CD4-positive, CD25-positive, alpha-beta regulatory T cell (primary cell): ENCODE measurements at regions not wholly inside any gene's neighbourhood (a gene's known extent, or its start where the extent isn't known, plus 50 kb on each side); places are given as distances from the start of the nearest gene placed in this dataset.

Experiments used
- ATAC-seq, 2 donors: fragments of 150-1000 bp; cut with Tn5 transposase; one replicate each; pipeline ENCODE4 v1.10.0; 2021; ENCODE audit warnings: low read depth in 2 of 2, moderate number of reproducible peaks in 2 of 2, moderate library complexity in 1 of 2
- DNase-seq, 3 donors: peaks; one replicate each; pipeline versions ENCODE4 v3.0.0 to v3.0.0-alpha.2; 2012 to 2022; ENCODE audit warnings: mixed read lengths in 1 of 3
- H3K27ac ChIP-seq: one replicate; pipeline ENCODE4 v1.7.0; 2013; ENCODE audit warnings: mild to moderate bottlenecking, low read length; ENCODE audit not compliant: insufficient read depth, poor library complexity, severe bottlenecking
- H3K27me3 ChIP-seq: one replicate; pipeline ENCODE4 v1.7.0; 2013; ENCODE audit warnings: low read length; ENCODE audit not compliant: control insufficient read depth, insufficient read depth
- H3K36me3 ChIP-seq: one replicate; pipeline ENCODE4 v1.7.0; 2013; ENCODE audit warnings: mild to moderate bottlenecking, low read length, moderate library complexity; ENCODE audit not compliant: control insufficient read depth, insufficient read depth
- H3K4me1 ChIP-seq: 2 replicates; pipeline ENCODE4 v1.7.0; 2013; ENCODE audit warnings: mild to moderate bottlenecking, low read length; ENCODE audit not compliant: insufficient read depth, control insufficient read depth, poor library complexity, severe bottlenecking
- H3K4me3 ChIP-seq: one replicate; pipeline ENCODE4 v1.7.0; 2013; ENCODE audit warnings: low read depth, mild to moderate bottlenecking, low read length, moderate library complexity
- H3K9me3 ChIP-seq, 2 experiments: 1 replicate in 1 of 2; 2 replicates in 1 of 2; pipeline ENCODE4 v1.7.0; 2013; ENCODE audit warnings: low read length in 2 of 2, mild to moderate bottlenecking in 1 of 2, moderate library complexity in 1 of 2; ENCODE audit not compliant: control insufficient read depth in 2 of 2
- H3K27ac Mint-ChIP-seq, 3 donors: one replicate each; pipeline ENCODE4 v1.8.0; 2020 to 2022; ENCODE audit warnings: mild to moderate bottlenecking in 3 of 3, mixed read lengths in 3 of 3, moderate library complexity in 2 of 3
- H3K27me3 Mint-ChIP-seq: one replicate; pipeline ENCODE4 v1.8.0; 2022; ENCODE audit warnings: mild to moderate bottlenecking, mixed read lengths
- H3K36me3 Mint-ChIP-seq: one replicate; pipeline ENCODE4 v1.8.0; 2020; ENCODE audit warnings: mixed read lengths
- H3K4me1 Mint-ChIP-seq, 4 donors: one replicate each; pipeline ENCODE4 v1.8.0; 2020 to 2022; ENCODE audit warnings: mixed read lengths in 4 of 4, mild to moderate bottlenecking in 1 of 4
- H3K4me3 Mint-ChIP-seq, 4 donors: one replicate each; pipeline ENCODE4 v1.8.0; 2020 to 2022; ENCODE audit warnings: mild to moderate bottlenecking in 4 of 4, mixed read lengths in 4 of 4, moderate library complexity in 3 of 4
- H3K9me3 Mint-ChIP-seq, 7 donors: one replicate each; pipeline ENCODE4 v1.8.0; 2020 to 2022; ENCODE audit warnings: mixed read lengths in 7 of 7, mild to moderate bottlenecking in 3 of 7, moderate library complexity in 2 of 7

DNA sequence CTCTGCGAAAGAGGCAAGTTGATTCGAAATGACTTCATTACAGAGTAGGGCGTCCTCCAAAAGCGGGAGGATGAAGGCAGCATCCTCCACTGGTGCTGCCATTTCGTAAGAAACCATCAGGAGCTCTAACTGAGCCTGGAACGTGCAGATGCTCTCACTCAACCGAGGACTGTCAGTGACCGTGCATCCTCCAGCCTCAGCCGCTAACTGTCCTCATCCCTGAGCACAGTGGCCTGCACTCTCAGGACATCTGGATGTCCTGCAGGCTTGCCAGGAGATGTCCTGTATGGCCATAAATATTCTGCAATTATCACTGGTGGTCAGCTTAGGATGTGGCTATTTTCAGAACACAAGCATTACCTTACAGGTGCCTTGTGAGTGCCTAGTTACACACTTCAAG lies 107.1 kb upstream of the ADRA2C start:
- Mint-ChIP-seq H3K4me1 (no peaks in the 10 kb centered on the region), H3K36me3 (no peaks in the 10 kb centered on the region), H3K27ac (no peak overlapping the region), H3K4me3 (no peak overlapping the region), H3K27me3 (peaks cover 6% of the 10 kb centered on the region), H3K9me3 (no peaks in the 10 kb centered on the region)
- H3K9me3 ChIP-seq = no peaks in the 10 kb centered on the region
- no peaks in the 10 kb centered on the region for H3K36me3 ChIP-seq
- H3K4me1 ChIP-seq = no peaks in the 10 kb centered on the region
- ATAC-seq (no peak), DNase-seq (no peak)
- H3K27ac ChIP-seq = no peak overlapping the region
- H3K27me3 ChIP-seq = no peaks in the 10 kb centered on the region
- H3K4me3 ChIP-seq = no peak overlapping the region

DNA sequence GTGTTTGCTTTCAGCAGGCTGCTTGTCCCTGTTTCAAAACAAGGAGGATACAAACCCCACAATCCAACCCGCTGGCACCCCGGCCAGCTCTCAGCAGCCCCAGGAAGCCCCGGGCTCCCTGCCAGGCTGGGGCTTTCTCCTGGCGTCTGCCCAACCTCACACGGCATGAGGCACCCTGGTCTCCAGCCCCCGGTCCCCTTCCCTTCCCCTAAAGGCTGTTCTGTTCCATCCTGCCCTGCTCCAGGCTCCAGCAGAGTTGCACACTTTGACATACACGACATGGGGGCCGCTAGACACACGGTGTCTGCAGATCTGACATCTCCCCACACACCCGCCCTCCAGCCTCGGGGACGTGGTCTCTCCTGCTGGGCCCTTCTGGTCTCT lies 107.7 kb upstream of the ADRA2C start:
- Mint-ChIP-seq H3K27me3 (peaks cover 6% of the 10 kb centered on the region), H3K36me3 (no peaks in the 10 kb centered on the region), H3K9me3 (no peaks in the 10 kb centered on the region), H3K4me1 (no peaks in the 10 kb centered on the region), H3K27ac (no peak overlapping the region), H3K4me3 (no peak overlapping the region)
- Histone ChIP-seq H3K9me3 (no peaks in the 10 kb centered on the region), H3K27ac (no peak overlapping the region), H3K36me3 (no peaks in the 10 kb centered on the region), H3K27me3 (no peaks in the 10 kb centered on the region), H3K4me1 (no peaks in the 10 kb centered on the region), H3K4me3 (no peak overlapping the region)
- DNase-seq (no peak), ATAC-seq (no peak)

DNA sequence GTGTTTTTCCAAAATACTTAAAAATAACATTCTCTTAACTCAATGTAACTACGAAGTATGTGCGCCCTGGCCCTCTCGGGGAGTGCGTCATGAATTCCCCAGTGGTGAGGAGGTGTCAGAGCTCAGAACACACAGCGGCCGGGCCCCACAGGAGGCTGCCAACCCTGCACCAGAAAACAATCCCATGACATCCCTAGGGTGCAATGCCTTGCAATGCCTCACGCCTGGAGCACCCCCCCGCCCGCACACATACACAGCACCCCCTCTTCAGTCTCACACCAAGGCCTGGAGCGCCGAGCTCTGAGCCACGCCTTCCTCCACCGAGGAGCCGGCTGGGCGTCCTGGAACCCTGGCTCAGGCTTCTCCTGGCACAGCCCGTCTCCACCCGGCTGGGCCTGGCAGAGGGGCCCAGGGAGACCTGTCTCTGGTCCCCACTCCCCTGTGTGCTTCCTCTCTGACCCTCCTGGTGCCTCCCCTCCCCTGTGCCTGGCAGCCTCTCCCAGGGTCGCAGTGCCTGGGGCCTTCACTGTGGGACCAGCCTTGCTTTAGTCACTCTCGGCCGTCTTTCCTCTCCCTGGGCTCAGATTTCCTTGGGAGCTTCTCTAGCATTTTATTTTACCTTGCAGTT lies 108.2 kb upstream of the ADRA2C start:
- ATAC-seq (no peak), DNase-seq (no peak)
- H3K27ac ChIP-seq = no peak overlapping the region
- Mint-ChIP-seq H3K27ac (no peak overlapping the region), H3K4me1 (no peaks in the 10 kb centered on the region), H3K4me3 (no peak overlapping the region), H3K9me3 (no peaks in the 10 kb centered on the region), H3K36me3 (no peaks in the 10 kb centered on the region), H3K27me3 (peaks cover 6% of the 10 kb centered on the region)
- H3K4me1 ChIP-seq = no peaks in the 10 kb centered on the region
- H3K27me3 ChIP-seq = no peaks in the 10 kb centered on the region
- H3K4me3 ChIP-seq = no peak overlapping the region
- no peaks in the 10 kb centered on the region for H3K36me3 ChIP-seq
- H3K9me3 ChIP-seq = no peaks in the 10 kb centered on the region

DNA sequence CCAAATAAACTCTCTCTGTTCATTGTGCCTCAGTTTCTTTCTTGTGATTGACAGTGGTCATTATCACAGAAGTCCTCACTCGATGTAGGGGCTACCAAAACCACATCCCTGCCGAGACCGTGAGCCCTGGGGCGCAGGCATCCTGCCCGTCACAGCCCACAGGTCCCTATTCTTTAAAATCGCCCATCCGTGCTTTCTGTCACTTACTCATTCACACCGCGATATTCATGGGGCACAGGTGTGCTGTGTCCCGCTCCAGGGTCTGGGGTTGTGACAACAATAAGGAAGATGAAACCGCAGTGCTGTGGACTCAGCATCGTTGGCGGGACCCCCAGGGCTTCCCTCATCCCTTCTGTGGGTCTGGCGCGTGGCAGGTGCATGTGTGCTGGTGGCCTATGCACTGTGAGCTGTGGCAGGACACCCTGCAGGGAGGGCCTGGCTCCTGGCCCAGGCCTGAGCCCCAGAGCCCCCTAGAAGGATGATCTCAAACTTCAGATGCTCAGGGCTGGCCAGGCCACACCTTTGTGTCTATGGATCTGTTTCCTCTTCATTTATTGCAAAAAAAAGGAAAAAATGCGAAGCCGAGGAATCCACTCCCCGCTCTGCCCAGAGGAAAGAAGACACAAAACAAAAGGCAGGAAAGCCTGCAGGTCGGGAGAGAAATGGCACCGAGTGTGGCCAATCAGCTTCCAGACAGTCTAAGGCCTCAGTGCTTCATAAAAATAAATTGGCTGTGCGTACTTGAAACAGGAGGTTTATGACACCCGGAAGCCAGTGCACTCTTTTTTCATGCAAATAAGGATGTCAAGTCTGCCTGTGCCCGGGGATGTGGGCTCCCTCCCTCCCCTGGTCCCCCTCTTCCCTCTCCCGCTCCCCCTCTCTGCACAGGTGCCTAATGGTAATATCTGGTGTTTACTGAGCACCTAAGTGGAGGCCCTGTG lies 109.5 kb upstream of the ADRA2C start:
- Mint-ChIP-seq H3K9me3 (no peaks in the 10 kb centered on the region), H3K27ac (no peak overlapping the region), H3K27me3 (peaks cover 6% of the 10 kb centered on the region), H3K4me3 (no peak overlapping the region), H3K36me3 (no peaks in the 10 kb centered on the region), H3K4me1 (no peaks in the 10 kb centered on the region)
- Histone ChIP-seq H3K36me3 (no peaks in the 10 kb centered on the region), H3K4me1 (no peaks in the 10 kb centered on the region), H3K9me3 (no peaks in the 10 kb centered on the region), H3K4me3 (no peak overlapping the region), H3K27ac (no peak overlapping the region), H3K27me3 (no peaks in the 10 kb centered on the region)
- no peak for DNase-seq
- no peak for ATAC-seq

DNA sequence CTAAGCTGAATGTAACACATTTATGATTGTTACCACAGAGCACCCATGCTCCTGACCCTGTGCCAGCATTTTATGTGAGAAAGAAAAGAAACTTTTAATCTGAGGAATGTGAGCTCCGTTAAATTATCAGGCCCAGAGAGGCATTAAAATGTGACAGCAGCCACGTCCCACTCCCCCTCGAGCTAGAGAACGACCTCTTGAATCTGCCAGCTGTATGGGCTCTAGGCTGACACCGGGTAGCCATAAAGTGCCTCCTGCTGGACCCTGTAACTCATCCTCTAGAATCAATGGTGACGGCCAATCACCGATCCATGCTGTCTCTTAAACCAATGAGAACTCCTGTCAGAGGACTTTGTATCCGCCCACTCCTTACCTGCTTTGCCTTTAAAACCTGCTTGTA lies 110.2 kb upstream of the ADRA2C start:
- H3K9me3 ChIP-seq = no peaks in the 10 kb centered on the region
- DNase-seq = no peak
- H3K27me3 Mint-ChIP-seq = peaks cover 6% of the 10 kb centered on the region
- no peaks in the 10 kb centered on the region for H3K4me1 ChIP-seq
- no peak overlapping the region for H3K27ac ChIP-seq
- no peak overlapping the region for H3K4me3 Mint-ChIP-seq
- no peaks in the 10 kb centered on the region for H3K4me1 Mint-ChIP-seq
- no peak overlapping the region for H3K27ac Mint-ChIP-seq
- ATAC-seq = no peak
- H3K4me3 ChIP-seq = no peak overlapping the region
- no peaks in the 10 kb centered on the region for H3K27me3 ChIP-seq
- no peaks in the 10 kb centered on the region for H3K36me3 ChIP-seq
- H3K36me3 Mint-ChIP-seq = no peaks in the 10 kb centered on the region
- H3K9me3 Mint-ChIP-seq = no peaks in the 10 kb centered on the region

DNA sequence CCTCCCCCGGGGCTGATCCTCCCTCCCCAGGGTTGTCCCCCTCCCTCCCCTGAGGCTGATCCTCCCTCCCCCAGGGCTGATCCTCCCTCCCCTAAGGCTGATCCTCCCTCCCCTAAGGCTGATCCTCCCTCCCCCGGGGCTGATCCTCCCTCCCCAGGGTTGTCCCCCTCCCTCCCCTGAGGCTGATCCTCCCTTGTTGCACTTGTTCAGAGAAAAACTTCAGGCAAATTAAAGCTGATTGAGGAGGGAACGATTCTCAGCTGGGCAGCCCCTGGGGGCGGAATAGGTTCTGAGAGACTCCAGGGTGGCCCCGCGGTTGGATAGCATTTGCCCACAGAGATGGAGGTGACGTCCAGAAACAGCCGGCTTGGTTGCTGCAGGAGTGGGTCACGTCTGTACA lies 110.7 kb upstream of the ADRA2C start:
- Mint-ChIP-seq H3K36me3 (no peaks in the 10 kb centered on the region), H3K27ac (no peak overlapping the region), H3K4me1 (no peaks in the 10 kb centered on the region), H3K4me3 (no peak overlapping the region), H3K27me3 (peaks cover 6% of the 10 kb centered on the region), H3K9me3 (no peaks in the 10 kb centered on the region)
- ATAC-seq (no peak), DNase-seq (no peak)
- H3K36me3 ChIP-seq = no peaks in the 10 kb centered on the region
- H3K27me3 ChIP-seq = no peaks in the 10 kb centered on the region
- H3K4me1 ChIP-seq = no peaks in the 10 kb centered on the region
- H3K4me3 ChIP-seq = no peak overlapping the region
- no peaks in the 10 kb centered on the region for H3K9me3 ChIP-seq
- H3K27ac ChIP-seq = no peak overlapping the region

DNA sequence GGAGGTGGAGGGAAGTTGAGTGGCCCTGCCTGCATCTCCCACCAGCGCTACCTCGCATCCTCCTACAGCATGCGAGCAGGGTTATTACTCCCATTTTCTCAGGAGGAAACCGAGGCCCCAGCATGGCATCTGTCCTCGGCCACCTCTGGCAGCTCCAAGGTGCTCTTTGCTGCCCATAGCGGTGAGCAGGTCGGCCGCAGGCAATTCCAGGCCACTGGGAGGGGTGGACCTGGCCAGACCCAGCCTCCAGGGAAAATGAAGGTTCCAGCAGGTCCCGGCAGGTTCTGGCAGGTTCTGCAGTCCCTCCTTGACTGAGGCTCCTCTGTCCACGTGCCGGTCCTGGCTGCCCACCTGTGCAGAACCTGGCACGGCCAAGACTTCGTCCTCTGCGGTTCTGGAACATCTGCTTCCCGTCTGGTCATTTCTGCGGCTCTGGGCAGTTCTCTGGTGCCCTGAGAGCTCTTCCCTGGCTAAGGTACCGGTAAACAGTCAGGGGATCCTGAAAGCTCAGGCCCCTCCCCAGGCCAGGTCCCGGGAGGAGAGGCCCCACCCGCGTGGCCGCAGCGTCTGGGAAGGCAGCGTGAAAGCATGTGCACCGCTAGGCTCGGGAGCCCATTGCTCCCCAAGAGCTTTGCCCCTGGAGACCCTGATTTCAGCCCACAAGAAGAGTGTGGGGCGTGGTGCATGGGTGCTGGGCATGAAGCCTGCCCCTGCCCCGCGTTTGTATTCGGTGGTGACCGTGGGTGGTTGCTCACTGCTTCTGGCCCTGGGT lies 112.0 kb upstream of the ADRA2C start:
- no peak for ATAC-seq
- DNase-seq = no peak
- Mint-ChIP-seq H3K27ac (no peak overlapping the region), H3K36me3 (no peaks in the 10 kb centered on the region), H3K9me3 (no peaks in the 10 kb centered on the region), H3K4me1 (no peaks in the 10 kb centered on the region), H3K27me3 (peaks cover 6% of the 10 kb centered on the region), H3K4me3 (no peak overlapping the region)
- Histone ChIP-seq H3K36me3 (no peaks in the 10 kb centered on the region), H3K27me3 (no peaks in the 10 kb centered on the region), H3K9me3 (no peaks in the 10 kb centered on the region), H3K4me1 (no peaks in the 10 kb centered on the region), H3K27ac (no peak overlapping the region), H3K4me3 (no peak overlapping the region)
